ENCODE measurements at regions not wholly inside any gene's neighbourhood (a gene's known extent, or its start where the extent isn't known, plus 50 kb on each side); places are given as distances from the start of the nearest gene placed in this dataset.

GRCh38 chr9:89655990-89656657 is 51.3 kb downstream of the GADD45G start:
- DNase-seq: no peak

- DNase-seq: no peak
These were observed 52.5 kb downstream of the GADD45G start for GRCh38 chr9:89657295-89657694.

GRCh38 chr9:89657765-89658164 is 53.0 kb downstream of the GADD45G start:
- no peak for DNase-seq

- DNase-seq: no peak
These were observed 53.6 kb downstream of the GADD45G start for GRCh38 chr9:89658401-89658800.

GRCh38 chr9:89658931-89659330 is 54.1 kb downstream of the GADD45G start:
- no peak for DNase-seq

- DNase-seq: no peak
These were observed 54.7 kb downstream of the GADD45G start for GRCh38 chr9:89659473-89659872.

- no peak for DNase-seq
These were observed 55.3 kb downstream of the GADD45G start for GRCh38 chr9:89659891-89660685.

GRCh38 chr9:89661391-89661949 is 56.7 kb downstream of the GADD45G start:
- DNase-seq: no peak

- no peak for DNase-seq
These were observed 57.3 kb downstream of the GADD45G start for GRCh38 chr9:89661956-89662717.

- DNase-seq: no peak
These were observed 58.2 kb downstream of the GADD45G start for GRCh38 chr9:89662718-89663613.

- DNase-seq: no peak
These were observed 58.8 kb downstream of the GADD45G start for GRCh38 chr9:89663614-89663970.

GRCh38 chr9:89664010-89664409 is 59.2 kb downstream of the GADD45G start:
- no peak for DNase-seq

GRCh38 chr9:89664896-89665329 is 60.1 kb downstream of the GADD45G start:
- no peak for DNase-seq

- no peak for DNase-seq
These were observed 61.6 kb downstream of the GADD45G start for GRCh38 chr9:89666364-89666763.

GRCh38 chr9:89666950-89667349 is 62.1 kb downstream of the GADD45G start:
- no peak for DNase-seq

- DNase-seq: no peak
These were observed 62.9 kb downstream of the GADD45G start for GRCh38 chr9:89667726-89668125.

GRCh38 chr9:89668216-89668865 is 63.5 kb downstream of the GADD45G start:
- DNase-seq: no peak

- no peak for DNase-seq
These were observed 64.0 kb downstream of the GADD45G start for GRCh38 chr9:89668866-89669246.

- no peak for DNase-seq
These were observed 64.6 kb downstream of the GADD45G start for GRCh38 chr9:89669361-89669842.

GRCh38 chr9:89670114-89670513 is 65.3 kb downstream of the GADD45G start:
- DNase-seq: no peak

- no peak for DNase-seq
These were observed 66.1 kb downstream of the GADD45G start for GRCh38 chr9:89670801-89671434.
